ENCODE measurements at regions not wholly inside any gene's neighbourhood (a gene's known extent, or its start where the extent isn't known, plus 50 kb on each side); places are given as distances from the start of the nearest gene placed in this dataset.

DNA sequence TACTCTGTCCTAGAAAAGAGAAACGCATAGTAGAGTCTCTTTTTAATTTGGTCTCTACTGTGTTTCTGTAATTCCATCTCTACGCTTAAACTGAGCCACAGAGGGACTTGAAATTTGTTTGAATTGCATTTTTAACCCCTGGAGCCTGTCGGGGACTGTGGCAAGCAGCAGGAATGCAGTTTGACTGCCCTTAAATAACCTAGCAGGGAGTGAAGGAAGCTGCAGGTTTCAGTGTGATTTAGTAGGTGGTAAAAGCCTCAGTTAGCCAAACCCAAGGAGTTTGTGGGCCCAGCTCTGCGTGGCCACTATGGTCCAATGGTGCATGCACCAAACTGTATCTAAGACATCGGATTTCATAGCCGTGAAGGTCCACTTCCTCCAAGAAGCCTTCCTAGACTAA lies 70.3 kb upstream of the MC3R start:
- no peak for DNase-seq (ENCODE audit: low spot score)
- no peaks in the 10 kb centered on the region for H3K4me1 Mint-ChIP-seq
- Histone ChIP-seq H3F3A (replicated peaks; ENCODE audit: low read depth) (no peaks in the 10 kb centered on the region), H4K20me1 (replicated peaks; ENCODE audit: insufficient read depth) (no peaks in the 10 kb centered on the region), H3K27ac (ENCODE audit: low read depth) (no peak overlapping the region), H3K4me1 (ENCODE audit: insufficient read depth) (no peaks in the 10 kb centered on the region), H3K4me3 (no peak overlapping the region), H3K27me3 (ENCODE audit: insufficient read depth) (no peaks in the 10 kb centered on the region), H2AFZ (no peak overlapping the region), H3K36me3 (ENCODE audit: insufficient read depth) (no peaks in the 10 kb centered on the region; the same call in 1 of the 2 replicates), H3K9me2 (ENCODE audit: insufficient read depth) (no peaks in the 10 kb centered on the region), H3K4me2 (no peak overlapping the region), H3K79me2 (replicated peaks; ENCODE audit: insufficient read depth) (no peaks in the 10 kb centered on the region)
- ATAC-seq, result no peak
- peaks cover 41% of the 10 kb centered on the region for H3K36me3 Mint-ChIP-seq (ENCODE audit: low read depth)
- H3K9me3 Mint-ChIP-seq, result peaks cover 100% of the 10 kb centered on the region
- peaks cover 4% of the 10 kb centered on the region for H3K27me3 Mint-ChIP-seq (ENCODE audit: insufficient read depth, low read depth, poor library complexity)
- no peak for TF ChIP-seq STAT1 (IDR thresholded peaks at IDR 0.05; ENCODE audit: unreplicated experiment)
- TF ChIP-seq, protein P1, sequence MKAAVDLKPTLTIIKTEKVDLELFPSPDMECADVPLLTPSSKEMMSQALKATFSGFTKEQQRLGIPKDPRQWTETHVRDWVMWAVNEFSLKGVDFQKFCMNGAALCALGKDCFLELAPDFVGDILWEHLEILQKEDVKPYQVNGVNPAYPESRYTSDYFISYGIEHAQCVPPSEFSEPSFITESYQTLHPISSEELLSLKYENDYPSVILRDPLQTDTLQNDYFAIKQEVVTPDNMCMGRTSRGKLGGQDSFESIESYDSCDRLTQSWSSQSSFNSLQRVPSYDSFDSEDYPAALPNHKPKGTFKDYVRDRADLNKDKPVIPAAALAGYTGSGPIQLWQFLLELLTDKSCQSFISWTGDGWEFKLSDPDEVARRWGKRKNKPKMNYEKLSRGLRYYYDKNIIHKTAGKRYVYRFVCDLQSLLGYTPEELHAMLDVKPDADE (IDR thresholded peaks at IDR 0.05), result no peak
- no peak for TF ChIP-seq JUNB (IDR thresholded peaks at IDR 0.05; ENCODE audit: unreplicated experiment)
- no peak for TF ChIP-seq ZNF114 (CRISPR knock-in tag; IDR thresholded peaks at IDR 0.05)
- no peak for TF ChIP-seq NANOG (IDR thresholded peaks at IDR 0.05; ENCODE audit: borderline replicate concordance)
- TF ChIP-seq EZH2phosphoT487 (IDR thresholded peaks at IDR 0.05; ENCODE audit: unreplicated experiment), result no peak
- TF ChIP-seq CREB1 (CRISPR knock-in tag; IDR thresholded peaks at IDR 0.05; ENCODE audit: low read depth), result no peak
- TF ChIP-seq, protein P2, sequence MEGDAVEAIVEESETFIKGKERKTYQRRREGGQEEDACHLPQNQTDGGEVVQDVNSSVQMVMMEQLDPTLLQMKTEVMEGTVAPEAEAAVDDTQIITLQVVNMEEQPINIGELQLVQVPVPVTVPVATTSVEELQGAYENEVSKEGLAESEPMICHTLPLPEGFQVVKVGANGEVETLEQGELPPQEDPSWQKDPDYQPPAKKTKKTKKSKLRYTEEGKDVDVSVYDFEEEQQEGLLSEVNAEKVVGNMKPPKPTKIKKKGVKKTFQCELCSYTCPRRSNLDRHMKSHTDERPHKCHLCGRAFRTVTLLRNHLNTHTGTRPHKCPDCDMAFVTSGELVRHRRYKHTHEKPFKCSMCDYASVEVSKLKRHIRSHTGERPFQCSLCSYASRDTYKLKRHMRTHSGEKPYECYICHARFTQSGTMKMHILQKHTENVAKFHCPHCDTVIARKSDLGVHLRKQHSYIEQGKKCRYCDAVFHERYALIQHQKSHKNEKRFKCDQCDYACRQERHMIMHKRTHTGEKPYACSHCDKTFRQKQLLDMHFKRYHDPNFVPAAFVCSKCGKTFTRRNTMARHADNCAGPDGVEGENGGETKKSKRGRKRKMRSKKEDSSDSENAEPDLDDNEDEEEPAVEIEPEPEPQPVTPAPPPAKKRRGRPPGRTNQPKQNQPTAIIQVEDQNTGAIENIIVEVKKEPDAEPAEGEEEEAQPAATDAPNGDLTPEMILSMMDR (conservative IDR thresholded peaks at IDR 0.05; ENCODE audit: low read depth in 2 of 2), result no peak
- no peak for TF ChIP-seq POLR2AphosphoS5 (IDR thresholded peaks at IDR 0.05; ENCODE audit: low read depth)
- H3K27ac Mint-ChIP-seq, result no peak overlapping the region
- no peak overlapping the region for H3K4me3 Mint-ChIP-seq

DNA sequence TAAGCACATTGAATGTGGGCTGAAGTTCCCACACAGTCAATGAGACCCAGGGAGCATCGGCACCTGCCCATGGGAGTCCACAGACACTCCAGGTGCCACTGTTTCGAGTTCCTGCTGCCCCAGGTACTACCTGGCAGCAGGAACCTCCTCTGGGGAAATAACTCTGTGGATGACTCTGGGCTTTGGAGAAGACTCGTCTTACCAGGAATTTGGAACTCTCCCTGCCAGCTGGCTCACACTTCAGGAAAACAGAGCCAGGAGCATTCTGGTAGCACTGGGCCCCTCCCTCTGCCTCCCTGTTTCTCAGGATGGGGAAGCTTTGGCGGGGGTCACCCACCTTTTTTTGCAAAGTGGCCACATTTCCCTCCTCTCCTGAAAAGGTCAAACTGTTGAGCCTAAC lies 69.5 kb upstream of the MC3R start:
- Histone ChIP-seq H3K27ac (ENCODE audit: low read depth) (no peak overlapping the region), H3K36me3 (ENCODE audit: insufficient read depth) (no peaks in the 10 kb centered on the region; the same call in 1 of the 2 replicates), H4K20me1 (replicated peaks; ENCODE audit: insufficient read depth) (no peaks in the 10 kb centered on the region), H3K4me2 (no peak overlapping the region), H3F3A (replicated peaks; ENCODE audit: low read depth) (no peaks in the 10 kb centered on the region), H3K79me2 (replicated peaks; ENCODE audit: insufficient read depth) (no peaks in the 10 kb centered on the region), H3K27me3 (ENCODE audit: insufficient read depth) (no peaks in the 10 kb centered on the region), H3K4me1 (ENCODE audit: insufficient read depth) (no peaks in the 10 kb centered on the region), H3K9me2 (ENCODE audit: insufficient read depth) (no peaks in the 10 kb centered on the region), H3K4me3 (no peak overlapping the region), H2AFZ (no peak overlapping the region)
- ATAC-seq, result no peak
- H3K27ac Mint-ChIP-seq, result no peak overlapping the region
- H3K4me3 Mint-ChIP-seq, result no peak overlapping the region
- H3K4me1 Mint-ChIP-seq, result no peaks in the 10 kb centered on the region
- no peak for TF ChIP-seq ZNF462 (CRISPR knock-in tag; IDR thresholded peaks at IDR 0.05)
- no peak for TF ChIP-seq NANOG (IDR thresholded peaks at IDR 0.05; ENCODE audit: borderline replicate concordance)
- no peak for TF ChIP-seq JUNB (IDR thresholded peaks at IDR 0.05; ENCODE audit: unreplicated experiment)
- no peak for DNase-seq (ENCODE audit: low spot score)
- peaks cover 37% of the 10 kb centered on the region for H3K36me3 Mint-ChIP-seq (ENCODE audit: low read depth)
- H3K27me3 Mint-ChIP-seq (ENCODE audit: insufficient read depth, low read depth, poor library complexity), result peaks cover 4% of the 10 kb centered on the region
- H3K9me3 Mint-ChIP-seq, result peaks cover 99% of the 10 kb centered on the region

Measured in GM23338 (cell line).